HCT116 (cell line): ENCODE measurements at regions not wholly inside any gene's neighbourhood (a gene's known extent, or its start where the extent isn't known, plus 50 kb on each side); places are given as distances from the start of the nearest gene placed in this dataset.

Source experiments
- ATAC-seq: fragments of 200-7000 bp; cut with Tn5 transposase; 2 replicates; pipeline ENCODE4 v1.9.1; 2020; ENCODE audit warnings: mild to moderate bottlenecking, moderate library complexity
- BruUV-seq: library from RNA; stranded (reverse); fragments of 400-500 nt; replicated peaks from 2 replicates; lab custom pipeline; 2021; lab: Mats Ljungman, UMichigan
- CTCF ChIA-PET: fragments of 300-600 bp; sonication (Branson Sonifier 250); formaldehyde crosslinking; loops from one replicate; lab custom pipeline; 2021; ENCODE audit warnings: antibody characterized with exemption; lab: Charles Lee
- POLR2A ChIA-PET: fragments of 300-600, 350-600 bp; sonication (Branson Sonifier 250); formaldehyde crosslinking; loops from one replicate; lab custom pipeline; 2021; ENCODE audit warnings: antibody characterized with exemption; lab: Charles Lee
- RAD21 ChIA-PET, 2 experiments: fragments of 300-600 bp; sonication (Branson Sonifier 250); formaldehyde crosslinking; loops; one replicate each; lab custom pipeline; 2023; ENCODE audit warnings: low total read pairs in 2 of 2; ENCODE audit not compliant: uncharacterized antibody in 2 of 2, unreplicated experiment in 2 of 2, low non-redundant PET in 1 of 2; lab: Charles Lee
- DNase-seq: peaks from one replicate; pipeline ENCODE4 v3.0.0-alpha.2; 2010; ENCODE audit warnings: low read depth, low spot score
- H2AFZ ChIP-seq: fragments of 200-600 bp; shearing (Covaris generic), sonication (generic); 2 replicates; pipeline ENCODE4 v1.6.1; 2017; ENCODE audit warnings: low read depth, mixed run types, mixed read lengths, antibody characterized with exemption, low read length; ENCODE audit not compliant: poor library complexity, severe bottlenecking
- H3K27ac ChIP-seq: 2 replicates; pipeline ENCODE4 v1.5.1; 2012; ENCODE audit warnings: low read depth, low read length
- H3K27me3 ChIP-seq: fragments of 200-600 bp; sonication (generic); 2 replicates; pipeline ENCODE4 v1.6.1; 2016; ENCODE audit warnings: mixed run types, low read length, mixed read lengths; ENCODE audit not compliant: insufficient read depth
- H3K36me3 ChIP-seq, 2 experiments: fragments of 200-500 bp in 1 of 2; fragments of 200-600 bp in 1 of 2; sonication (Bioruptor generic) in 1 of 2; sonication (generic) in 1 of 2; 2 replicates each; pipeline versions ENCODE4 v1.5.1 to v1.6.1; 2014 to 2016; ENCODE audit warnings: low read length in 2 of 2, inconsistent platforms in 1 of 2, mixed read lengths in 1 of 2, mixed run types in 1 of 2; ENCODE audit not compliant: insufficient read depth in 2 of 2, control insufficient read depth in 1 of 2
- H3K4me1 ChIP-seq, 2 experiments: fragments of 200-600 bp in 1 of 2; sonication (generic) in 1 of 2; 2 replicates each; pipeline versions ENCODE4 v1.5.1 to v1.6.1; 2012 to 2017; ENCODE audit warnings: low read length in 2 of 2, inconsistent platforms in 1 of 2, mild to moderate bottlenecking in 1 of 2, mixed read lengths in 1 of 2, mixed run types in 1 of 2, moderate library complexity in 1 of 2; ENCODE audit not compliant: insufficient read depth in 2 of 2, control insufficient read depth in 1 of 2
- H3K4me2 ChIP-seq: fragments of 200-600 bp; sonication (generic); 2 replicates; pipeline ENCODE4 v1.6.1; 2017; ENCODE audit warnings: mixed run types, low read length, mixed read lengths
- H3K4me3 ChIP-seq, 2 experiments: fragments of 200-600 bp in 1 of 2; sonication (generic) in 1 of 2; replicated peaks in 1 of 2; 2 replicates each; pipeline ENCODE4 v1.5.1; 2011 to 2016; ENCODE audit warnings: low read length in 2 of 2, control low read depth in 1 of 2, low read depth in 1 of 2, mild to moderate bottlenecking in 1 of 2, mixed read lengths in 1 of 2, mixed run types in 1 of 2
- H3K79me2 ChIP-seq: fragments of 200-600 bp; sonication (generic); 2 replicates; pipeline ENCODE4 v1.6.1; 2017; ENCODE audit warnings: mild to moderate bottlenecking, mixed run types, low read length, moderate library complexity, mixed read lengths; ENCODE audit not compliant: insufficient read depth
- H3K9ac ChIP-seq: fragments of 200-600 bp; sonication (generic); 2 replicates; pipeline ENCODE4 v1.6.1; 2016; ENCODE audit warnings: low read length, mixed read lengths
- H3K9me2 ChIP-seq: fragments of 200-600 bp; sonication (generic), shearing (Covaris generic); 2 replicates; pipeline ENCODE4 v1.6.1; 2017; ENCODE audit warnings: mixed run types, mild to moderate bottlenecking, moderate library complexity; ENCODE audit not compliant: insufficient read depth
- H3K9me3 ChIP-seq, 2 experiments: fragments of 200-500 bp in 1 of 2; fragments of 200-600 bp in 1 of 2; sonication (Bioruptor generic) in 1 of 2; sonication (generic) in 1 of 2; 2 replicates each; pipeline ENCODE4 v1.6.1; 2014 to 2017; ENCODE audit warnings: low read length in 2 of 2, mixed read lengths in 2 of 2, inconsistent platforms in 1 of 2, low read depth in 1 of 2, mild to moderate bottlenecking in 1 of 2, mixed run types in 1 of 2, moderate library complexity in 1 of 2; ENCODE audit not compliant: control insufficient read depth in 1 of 2, insufficient read depth in 1 of 2
- H4K20me1 ChIP-seq: fragments of 200-600 bp; sonication (generic), shearing (Covaris generic); 2 replicates; pipeline ENCODE4 v1.6.1; 2017; ENCODE audit warnings: mixed run types, mild to moderate bottlenecking, moderate library complexity; ENCODE audit not compliant: insufficient read depth
- ATF3 ChIP-seq: IDR thresholded peaks from 2 replicates; pipeline ENCODE4 v1.6.1; 2012
- EGR1 ChIP-seq: IDR thresholded peaks from 2 replicates; pipeline ENCODE4 v1.6.1; 2012; ENCODE audit warnings: low read depth
- ELF1 ChIP-seq: IDR thresholded peaks from 2 replicates; pipeline ENCODE4 v1.6.1; 2012; ENCODE audit warnings: low read depth, borderline replicate concordance
- EZH2 ChIP-seq: fragments of 200-600 bp; sonication (generic); IDR thresholded peaks from 2 replicates; pipeline ENCODE4 v1.6.1; 2017; ENCODE audit warnings: antibody characterized with exemption, mixed run types
- FOSL1 ChIP-seq: IDR thresholded peaks from 2 replicates; pipeline ENCODE4 v1.6.1; 2012; ENCODE audit warnings: low read depth
- JUND ChIP-seq: IDR thresholded peaks from 2 replicates; pipeline ENCODE4 v1.6.1; 2012
- POLR2A ChIP-seq: IDR thresholded peaks from 2 replicates; pipeline ENCODE4 v1.7.0; 2011; ENCODE audit warnings: borderline replicate concordance; ENCODE audit not compliant: insufficient read depth, insufficient read length; ENCODE audit errors: extremely low read depth
- POLR2AphosphoS5 ChIP-seq: IDR thresholded peaks from 2 replicates; pipeline ENCODE4 v1.6.1; 2011; ENCODE audit warnings: mild to moderate bottlenecking, low read depth, low read length, moderate library complexity
- RAD21 ChIP-seq: IDR thresholded peaks from 2 replicates; pipeline ENCODE4 v1.6.1; 2012; ENCODE audit warnings: low read depth, mild to moderate bottlenecking
- REST ChIP-seq: IDR thresholded peaks from 2 replicates; pipeline ENCODE4 v1.6.1; 2012; ENCODE audit warnings: low read depth
- SIN3A ChIP-seq: IDR thresholded peaks from 2 replicates; pipeline ENCODE4 v1.6.1; 2012; ENCODE audit warnings: low read depth
- SP1 ChIP-seq: IDR thresholded peaks from 2 replicates; pipeline ENCODE4 v1.6.1; 2012; ENCODE audit warnings: low read depth
- SRF ChIP-seq: IDR thresholded peaks from 2 replicates; pipeline ENCODE4 v1.6.1; 2012; ENCODE audit warnings: low read depth
- TCF7L2 ChIP-seq: IDR thresholded peaks from 2 replicates; pipeline ENCODE4 v1.7.0; 2011; ENCODE audit warnings: borderline replicate concordance, inconsistent platforms; ENCODE audit not compliant: insufficient read depth, insufficient read length; ENCODE audit errors: extremely low read depth
- YY1 ChIP-seq: IDR thresholded peaks from 2 replicates; pipeline ENCODE4 v1.6.1; 2011; ENCODE audit warnings: low read length, low read depth, moderate library complexity, mild to moderate bottlenecking; ENCODE audit not compliant: insufficient replicate concordance; ENCODE audit errors: extremely low read depth
- ZBTB33 ChIP-seq: IDR thresholded peaks from 2 replicates; pipeline ENCODE4 v1.6.1; 2011; ENCODE audit warnings: mild to moderate bottlenecking, low read length, moderate library complexity; ENCODE audit not compliant: insufficient replicate concordance; ENCODE audit errors: extremely low read depth
- ZNF274 ChIP-seq: fragments of 200-500 bp; sonication (Bioruptor generic); IDR thresholded peaks from 2 replicates; pipeline ENCODE4 v1.6.1; 2014; ENCODE audit warnings: mild to moderate bottlenecking, low read depth, low read length, inconsistent platforms
- intact Hi-C: fragments of 100-400 bp; cut with micrococcal nuclease; formaldehyde crosslinking; loops from 2 replicates; pipeline ENCODE4 v1.10.0; 2022
- TF ChIP-seq, protein P1 (sequence below): IDR thresholded peaks from 2 replicates; pipeline ENCODE4 v1.6.1; 2012
- TF ChIP-seq, protein P2 (sequence below), 3 experiments: fragments of 200-600 bp in 1 of 3; sonication (generic) in 1 of 3; IDR thresholded peaks in 2 of 3; conservative IDR thresholded peaks in 1 of 3; 2 replicates each; pipeline ENCODE4 v1.5.1; 2012 to 2017; ENCODE audit warnings: low read depth in 2 of 3, low read length in 2 of 3, antibody characterized with exemption in 1 of 3, borderline replicate concordance in 1 of 3, control low read depth in 1 of 3, mild to moderate bottlenecking in 1 of 3, mixed read lengths in 1 of 3, mixed run types in 1 of 3, moderate library complexity in 1 of 3; ENCODE audit not compliant: insufficient read depth in 1 of 3

DNA sequence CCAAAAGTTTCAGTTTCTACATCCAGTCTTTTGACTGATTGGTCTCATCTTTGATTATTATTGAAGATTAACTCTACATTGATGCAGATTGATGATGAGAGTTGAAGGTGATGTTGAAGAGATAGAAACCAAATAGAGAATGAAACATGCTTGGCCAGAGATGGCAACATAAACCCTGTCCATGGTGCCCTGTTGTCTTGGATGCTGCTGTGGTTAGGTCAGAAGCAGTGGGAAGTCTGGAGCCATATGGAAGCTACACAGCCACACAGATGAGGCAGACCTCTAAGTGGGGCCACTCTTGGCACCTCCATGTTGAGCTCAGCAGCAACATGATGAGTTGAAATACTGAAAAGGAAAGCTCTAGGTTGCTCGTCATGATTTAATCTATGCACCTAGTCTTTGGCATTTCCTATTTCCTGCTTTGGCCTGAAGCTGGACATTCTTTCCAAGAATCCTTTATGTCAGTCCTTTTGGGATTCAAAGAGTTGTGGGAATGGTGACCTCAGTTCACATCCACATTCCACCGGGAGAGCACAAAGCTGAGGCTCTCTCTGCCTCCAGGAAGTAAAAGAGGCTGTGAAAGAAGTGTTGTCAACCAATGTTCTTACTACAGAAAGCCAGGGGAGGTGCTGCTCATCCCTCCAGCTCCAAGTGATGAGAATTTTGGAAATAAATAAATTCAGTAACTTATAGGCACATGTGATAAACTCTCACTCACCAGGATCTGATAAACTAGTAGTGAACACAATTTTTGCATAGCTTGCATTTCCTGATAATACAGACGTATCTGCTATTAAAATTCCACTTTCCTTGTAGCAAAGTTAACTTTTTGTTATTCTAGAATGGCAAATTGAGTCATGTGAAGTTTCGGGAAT, 127.7 kb upstream of the MAF start:
- BruUV-seq, result no TSS peak

More for the DNA sequence above, 127.7 kb upstream of the MAF start:
- Histone ChIP-seq H3K9me2 (no peaks in the 10 kb centered on the region), H3K4me2 (no peak overlapping the region), H3K9ac (no peak overlapping the region), H3K4me3 (no peak overlapping the region), H2AFZ (no peak overlapping the region), H3K27ac (no peak overlapping the region), H3K27me3 (no peaks in the 10 kb centered on the region), H3K9me3 (peaks cover 61 to 63% of the 10 kb centered on the region in 2 experiments; a peak in 2 of 4 replicates), H3K4me1 (no peaks in the 10 kb centered on the region), H4K20me1 (no peaks in the 10 kb centered on the region), H3K36me3 (no peaks in the 10 kb centered on the region), H3K79me2 (no peaks in the 10 kb centered on the region)
- ChIA-PET RAD21 (no interaction called here), CTCF (no interaction called here), POLR2A (no interaction called here)
- DNase-seq (no peak), ATAC-seq (no peak)
- TF ChIP-seq SP1 (no peak), REST (no peak), SIN3A (no peak), POLR2A (no peak), FOSL1 (no peak), RAD21 (no peak), TCF7L2 (no peak), POLR2AphosphoS5 (no peak), ATF3 (no peak), ZNF274 (no peak), EGR1 (no peak), JUND (no peak), EZH2 (no peak), SRF (no peak), ELF1 (no peak), YY1 (no peak), ZBTB33 (no peak)
- TF ChIP-seq, protein P1, sequence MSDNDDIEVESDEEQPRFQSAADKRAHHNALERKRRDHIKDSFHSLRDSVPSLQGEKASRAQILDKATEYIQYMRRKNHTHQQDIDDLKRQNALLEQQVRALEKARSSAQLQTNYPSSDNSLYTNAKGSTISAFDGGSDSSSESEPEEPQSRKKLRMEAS, result no peak
- TF ChIP-seq, protein P2, sequence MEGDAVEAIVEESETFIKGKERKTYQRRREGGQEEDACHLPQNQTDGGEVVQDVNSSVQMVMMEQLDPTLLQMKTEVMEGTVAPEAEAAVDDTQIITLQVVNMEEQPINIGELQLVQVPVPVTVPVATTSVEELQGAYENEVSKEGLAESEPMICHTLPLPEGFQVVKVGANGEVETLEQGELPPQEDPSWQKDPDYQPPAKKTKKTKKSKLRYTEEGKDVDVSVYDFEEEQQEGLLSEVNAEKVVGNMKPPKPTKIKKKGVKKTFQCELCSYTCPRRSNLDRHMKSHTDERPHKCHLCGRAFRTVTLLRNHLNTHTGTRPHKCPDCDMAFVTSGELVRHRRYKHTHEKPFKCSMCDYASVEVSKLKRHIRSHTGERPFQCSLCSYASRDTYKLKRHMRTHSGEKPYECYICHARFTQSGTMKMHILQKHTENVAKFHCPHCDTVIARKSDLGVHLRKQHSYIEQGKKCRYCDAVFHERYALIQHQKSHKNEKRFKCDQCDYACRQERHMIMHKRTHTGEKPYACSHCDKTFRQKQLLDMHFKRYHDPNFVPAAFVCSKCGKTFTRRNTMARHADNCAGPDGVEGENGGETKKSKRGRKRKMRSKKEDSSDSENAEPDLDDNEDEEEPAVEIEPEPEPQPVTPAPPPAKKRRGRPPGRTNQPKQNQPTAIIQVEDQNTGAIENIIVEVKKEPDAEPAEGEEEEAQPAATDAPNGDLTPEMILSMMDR (IDR thresholded peaks at IDR 0.05 in 2 of 3, conservative IDR thresholded peaks at IDR 0.05 in 1 of 3; ENCODE audit: borderline replicate concordance in 1 of 3, insufficient read depth in 1 of 3, low read depth in 2 of 3, low read length in 2 of 3), result no peak
- intact Hi-C loops, result no loop called here
